HG02938 (cell line): ENCODE measurements at regions not wholly inside any gene's neighbourhood (a gene's known extent, or its start where the extent isn't known, plus 50 kb on each side); places are given as distances from the start of the nearest gene placed in this dataset.
"Not testable (repeated sequence)": the region's sequence is repeated elsewhere in the genome, so short reads cannot be mapped to it uniquely, and the experiment has no call there.

Source experiments
- ATAC-seq: cut with Tn5 transposase; IDR thresholded peaks from one replicate; pipeline ENCODE4 v1.9.1; 2021; ENCODE audit warnings: mild to moderate bottlenecking, moderate library complexity; ENCODE audit not compliant: unreplicated experiment

- ATAC-seq: no peak
Measured at GRCh38 chrX:63285375-63285774, 65.8 kb downstream of the SPIN4 start.

GRCh38 chrX:63284659-63285058 lies 66.5 kb downstream of the SPIN4 start:
- no peak for ATAC-seq

GRCh38 chrX:63283348-63283747 lies 67.8 kb downstream of the SPIN4 start:
- no peak for ATAC-seq

- no peak for ATAC-seq
Measured at GRCh38 chrX:63282828-63283227, 68.3 kb downstream of the SPIN4 start.

- no peak for ATAC-seq
Measured at GRCh38 chrX:63282077-63282476, 69.1 kb downstream of the SPIN4 start.

GRCh38 chrX:63281465-63281864 lies 69.7 kb downstream of the SPIN4 start:
- ATAC-seq: no peak

- not testable (repeated sequence) for ATAC-seq
Measured at GRCh38 chrX:63277394-63277793, 73.7 kb downstream of the SPIN4 start.

GRCh38 chrX:63275127-63275526 lies 76.0 kb downstream of the SPIN4 start:
- no peak for ATAC-seq

- ATAC-seq: no peak
Measured at GRCh38 chrX:63270873-63271272, 80.3 kb downstream of the SPIN4 start.

GRCh38 chrX:63258144-63258543 lies 93.0 kb downstream of the SPIN4 start:
- no peak for ATAC-seq

GRCh38 chrX:63250253-63250868 lies 100.8 kb downstream of the SPIN4 start:
- ATAC-seq: peak; percentile 100

GRCh38 chrX:63242689-63243088 lies 108.4 kb downstream of the SPIN4 start:
- not testable (repeated sequence) for ATAC-seq

GRCh38 chrX:63235963-63236362 lies 115.2 kb downstream of the SPIN4 start:
- not testable (repeated sequence) for ATAC-seq

GRCh38 chrX:63233013-63233412 lies 118.1 kb downstream of the SPIN4 start:
- ATAC-seq: not testable (repeated sequence)

GRCh38 chrX:63218202-63218601 lies 132.9 kb downstream of the SPIN4 start:
- not testable (repeated sequence) for ATAC-seq

GRCh38 chrX:63217549-63217948 lies 133.6 kb downstream of the SPIN4 start:
- not testable (repeated sequence) for ATAC-seq

- ATAC-seq: not testable (repeated sequence)
Measured at GRCh38 chrX:63209645-63210044, 141.5 kb downstream of the SPIN4 start.

- not testable (repeated sequence) for ATAC-seq
Measured at GRCh38 chrX:63209128-63209527, 142.0 kb downstream of the SPIN4 start.

GRCh38 chrX:63204266-63205074 lies 146.7 kb downstream of the SPIN4 start:
- not testable (repeated sequence) for ATAC-seq

GRCh38 chrX:63201987-63202386 lies 149.1 kb downstream of the SPIN4 start:
- not testable (repeated sequence) for ATAC-seq

- ATAC-seq: not testable (repeated sequence)
Measured at GRCh38 chrX:63198693-63199092, 152.4 kb downstream of the SPIN4 start.

GRCh38 chrX:63192366-63193041 lies 158.6 kb downstream of the SPIN4 start:
- ATAC-seq: not testable (repeated sequence)
